ENCODE measurements at regions not wholly inside any gene's neighbourhood (a gene's known extent, or its start where the extent isn't known, plus 50 kb on each side); places are given as distances from the start of the nearest gene placed in this dataset.

DNA sequence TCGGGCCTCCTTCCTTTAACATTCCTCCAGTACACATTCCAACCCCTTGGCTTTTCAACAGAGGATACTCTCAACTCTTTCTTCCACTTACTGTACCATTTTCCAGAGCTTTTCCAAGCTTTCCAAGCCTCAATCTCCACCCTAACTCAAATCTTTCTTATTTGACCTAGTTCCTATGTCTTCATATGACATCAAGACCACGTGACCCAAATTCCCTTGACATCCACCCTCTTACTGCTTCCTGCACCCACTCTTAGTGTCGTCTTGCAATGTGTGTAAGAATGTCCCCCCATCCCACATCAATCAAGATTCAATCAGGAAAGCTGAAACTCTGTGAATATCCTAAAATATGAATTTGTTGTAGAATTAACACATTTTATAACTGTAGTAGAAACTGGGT is 155.0 kb downstream of the OMA1 start:
- TF ChIP-seq JUND (IDR thresholded peaks at IDR 0.05) (no peak), CTCF (IDR thresholded peaks at IDR 0.05) (no peak), EP300 (IDR thresholded peaks at IDR 0.05; ENCODE audit: borderline replicate concordance in 1 of 2, low read depth in 1 of 2, low read length in 1 of 2) (no peak), TAF1 (IDR thresholded peaks at IDR 0.05; ENCODE audit: borderline replicate concordance, low read depth, low read length) (no peak), GABPA (IDR thresholded peaks at IDR 0.05; ENCODE audit: low read depth) (no peak), USF1 (IDR thresholded peaks at IDR 0.05; ENCODE audit: borderline replicate concordance, low read depth) (no peak)

Data from SK-N-SH (cell line).